Neutrophil (primary cell): ENCODE measurements at regions not wholly inside any gene's neighbourhood (a gene's known extent, or its start where the extent isn't known, plus 50 kb on each side); places are given as distances from the start of the nearest gene placed in this dataset.

ENCODE experiments used
- H3K27ac ChIP-seq: fragments of 200-600 bp; sonication (generic); 2 replicates; pipeline ENCODE4 v1.5.1; 2016; ENCODE audit warnings: mild to moderate bottlenecking, moderate library complexity
- H3K27me3 ChIP-seq: fragments of 200-600 bp; sonication (generic); 2 replicates; pipeline ENCODE4 v1.6.0; 2016; ENCODE audit warnings: mild to moderate bottlenecking
- H3K36me3 ChIP-seq: fragments of 200-600 bp; sonication (generic); 2 replicates; pipeline ENCODE4 v1.5.1; 2017
- H3K4me1 ChIP-seq, 2 experiments: fragments of 200-600 bp in 1 of 2; sonication (generic) in 1 of 2; 1 replicate in 1 of 2; 2 replicates in 1 of 2; pipeline versions ENCODE4 v1.5.1 to v1.6.1; 2013 to 2016; ENCODE audit warnings: low read depth in 1 of 2, low read length in 1 of 2, mild to moderate bottlenecking in 1 of 2, moderate library complexity in 1 of 2; ENCODE audit not compliant: control insufficient read depth in 1 of 2, insufficient read depth in 1 of 2
- H3K4me3 ChIP-seq, 2 experiments: fragments of 200-600 bp in 1 of 2; sonication (generic) in 1 of 2; 1 replicate in 1 of 2; 2 replicates in 1 of 2; pipeline ENCODE4 v1.5.1; 2013 to 2016; ENCODE audit warnings: low read depth in 1 of 2, low read length in 1 of 2, mild to moderate bottlenecking in 1 of 2, moderate library complexity in 1 of 2
- H3K9me3 ChIP-seq: fragments of 200-600 bp; sonication (generic); 2 replicates; pipeline ENCODE4 v1.5.1; 2016
- TF ChIP-seq, protein P1 (sequence below): fragments of 200-600 bp; sonication (generic); IDR thresholded peaks from 2 replicates; pipeline ENCODE4 v1.5.1; 2016; ENCODE audit warnings: antibody characterized with exemption

DNA sequence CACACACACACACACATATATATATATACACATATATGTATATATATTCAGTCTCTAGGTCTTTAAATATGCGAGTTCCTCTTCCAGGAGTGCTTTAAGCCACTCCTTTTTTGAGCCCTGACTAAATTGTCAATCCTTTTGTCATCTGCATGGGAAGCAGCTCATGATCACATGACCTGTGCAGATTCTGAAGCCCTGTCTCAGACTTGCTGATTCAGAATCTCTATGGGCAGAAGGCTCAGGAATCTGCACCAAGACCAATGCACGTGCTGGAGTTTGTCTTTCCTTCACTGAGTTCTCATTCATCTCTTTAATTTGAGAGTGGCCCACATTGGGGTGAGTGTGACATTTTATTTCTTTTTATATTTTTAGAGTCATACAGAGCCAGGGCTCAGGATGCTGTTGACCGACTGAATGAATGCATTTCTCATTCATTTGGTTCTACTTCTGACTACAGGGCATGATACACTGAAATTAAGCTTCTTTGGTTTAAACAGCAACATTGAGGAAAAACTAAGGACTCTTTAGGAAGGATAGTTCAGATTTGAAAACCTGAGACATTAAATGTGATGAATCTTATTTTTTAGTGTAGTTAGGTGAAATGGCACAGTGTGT is 307.5 kb downstream of the EDEM1 start:
- Histone ChIP-seq H3K9me3 (no peaks in the 10 kb centered on the region), H3K27ac (no peak overlapping the region), H3K27me3 (no peaks in the 10 kb centered on the region), H3K4me3 (no peak overlapping the region), H3K4me1 (no peaks in the 10 kb centered on the region), H3K36me3 (no peaks in the 10 kb centered on the region)
- TF ChIP-seq, protein P1, sequence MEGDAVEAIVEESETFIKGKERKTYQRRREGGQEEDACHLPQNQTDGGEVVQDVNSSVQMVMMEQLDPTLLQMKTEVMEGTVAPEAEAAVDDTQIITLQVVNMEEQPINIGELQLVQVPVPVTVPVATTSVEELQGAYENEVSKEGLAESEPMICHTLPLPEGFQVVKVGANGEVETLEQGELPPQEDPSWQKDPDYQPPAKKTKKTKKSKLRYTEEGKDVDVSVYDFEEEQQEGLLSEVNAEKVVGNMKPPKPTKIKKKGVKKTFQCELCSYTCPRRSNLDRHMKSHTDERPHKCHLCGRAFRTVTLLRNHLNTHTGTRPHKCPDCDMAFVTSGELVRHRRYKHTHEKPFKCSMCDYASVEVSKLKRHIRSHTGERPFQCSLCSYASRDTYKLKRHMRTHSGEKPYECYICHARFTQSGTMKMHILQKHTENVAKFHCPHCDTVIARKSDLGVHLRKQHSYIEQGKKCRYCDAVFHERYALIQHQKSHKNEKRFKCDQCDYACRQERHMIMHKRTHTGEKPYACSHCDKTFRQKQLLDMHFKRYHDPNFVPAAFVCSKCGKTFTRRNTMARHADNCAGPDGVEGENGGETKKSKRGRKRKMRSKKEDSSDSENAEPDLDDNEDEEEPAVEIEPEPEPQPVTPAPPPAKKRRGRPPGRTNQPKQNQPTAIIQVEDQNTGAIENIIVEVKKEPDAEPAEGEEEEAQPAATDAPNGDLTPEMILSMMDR = no peak

DNA sequence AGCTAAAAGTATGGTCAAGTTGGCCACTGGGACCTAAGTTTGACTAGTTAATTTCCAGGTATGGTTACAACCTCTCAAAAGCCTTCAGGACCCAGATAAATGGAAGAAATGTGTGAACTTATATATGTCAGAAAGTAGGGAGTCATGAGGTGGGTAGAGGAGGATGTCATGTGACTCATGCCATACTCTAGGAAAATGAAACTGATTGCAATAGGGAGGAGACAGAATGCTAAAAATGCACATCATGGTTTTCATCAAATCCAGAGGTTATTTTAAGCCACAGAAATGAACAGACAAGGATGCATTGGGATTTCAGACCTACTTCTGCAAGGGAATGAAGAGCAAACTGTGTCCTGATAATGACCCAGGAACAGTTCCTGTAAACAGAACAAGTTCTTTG is 310.0 kb downstream of the EDEM1 start:
- Histone ChIP-seq H3K36me3 (no peaks in the 10 kb centered on the region), H3K9me3 (no peaks in the 10 kb centered on the region), H3K4me3 (no peak overlapping the region), H3K27ac (no peak overlapping the region), H3K4me1 (no peaks in the 10 kb centered on the region), H3K27me3 (no peaks in the 10 kb centered on the region)
- TF ChIP-seq, protein P1 = no peak

DNA sequence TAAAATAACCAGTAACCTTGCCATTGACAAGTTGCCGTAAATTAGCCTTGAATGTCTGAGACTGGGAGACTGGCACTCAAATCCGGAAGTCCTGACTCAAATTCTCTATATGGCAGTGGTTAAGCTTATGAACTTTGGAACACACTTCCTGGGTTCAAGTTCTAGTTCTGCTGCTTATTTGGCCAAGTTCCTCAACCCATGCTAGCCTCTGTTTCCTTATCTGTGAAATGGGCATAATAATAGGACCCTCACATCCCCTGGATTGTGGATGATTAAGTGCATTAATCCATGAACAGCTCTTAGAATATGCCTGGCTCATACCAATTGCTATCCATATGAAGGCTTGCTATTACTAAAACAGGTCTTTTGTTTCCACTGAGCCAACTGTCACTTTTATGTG is 311.5 kb downstream of the EDEM1 start:
- TF ChIP-seq, protein P1 = no peak

DNA sequence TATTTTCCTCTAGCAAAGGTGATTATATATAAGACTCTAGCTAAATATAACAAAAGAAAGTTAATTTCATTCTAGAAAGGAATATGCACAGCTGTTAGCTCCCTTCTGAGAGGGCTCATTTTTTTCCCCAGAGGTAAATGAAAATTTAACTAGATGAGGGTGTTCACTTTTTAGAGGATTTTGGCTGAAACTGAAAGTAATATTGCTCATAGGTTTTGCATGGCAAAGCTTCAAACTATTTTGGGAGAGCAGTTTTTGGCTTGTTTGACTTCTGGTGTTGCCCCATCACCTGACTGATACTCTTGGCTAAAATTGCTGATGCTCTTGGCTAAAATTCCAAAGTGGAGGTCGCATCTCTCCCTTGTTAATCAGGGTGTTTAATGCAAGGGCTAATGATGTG is 311.9 kb downstream of the EDEM1 start:
- Histone ChIP-seq H3K27me3 (no peaks in the 10 kb centered on the region), H3K4me3 (no peak overlapping the region), H3K27ac (no peak overlapping the region), H3K9me3 (no peaks in the 10 kb centered on the region), H3K4me1 (no peaks in the 10 kb centered on the region), H3K36me3 (no peaks in the 10 kb centered on the region)
- TF ChIP-seq, protein P1 = no peak

More for the DNA sequence above, 311.5 kb downstream of the EDEM1 start:
- Histone ChIP-seq H3K36me3 (no peaks in the 10 kb centered on the region), H3K27me3 (no peaks in the 10 kb centered on the region), H3K4me1 (no peaks in the 10 kb centered on the region), H3K9me3 (no peaks in the 10 kb centered on the region), H3K4me3 (no peak overlapping the region), H3K27ac (no peak overlapping the region)

DNA sequence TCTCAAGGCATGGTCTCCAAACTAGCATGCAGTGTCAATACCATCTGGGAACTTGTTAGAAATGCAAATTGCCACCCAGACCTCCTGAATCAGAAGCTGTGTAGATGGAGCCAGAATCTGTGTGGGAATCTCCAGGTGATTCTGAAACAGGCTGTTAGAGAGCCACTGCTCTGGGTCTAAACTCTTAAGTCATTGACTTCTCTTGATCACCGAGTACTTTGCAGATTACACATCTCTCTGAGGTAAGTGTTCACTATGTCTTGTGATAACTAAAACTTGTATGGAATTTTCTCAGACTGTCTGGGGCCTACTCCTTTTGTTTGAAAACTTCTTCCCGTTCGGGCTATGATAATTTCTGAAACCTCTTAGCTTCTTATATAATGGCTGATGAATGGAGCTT is 315.6 kb downstream of the EDEM1 start:
- no peaks in the 10 kb centered on the region for H3K4me1 ChIP-seq
- H3K4me3 ChIP-seq = no peak overlapping the region

More for the DNA sequence above, 315.6 kb downstream of the EDEM1 start:
- TF ChIP-seq, protein P1 = no peak
- Histone ChIP-seq H3K36me3 (no peaks in the 10 kb centered on the region), H3K27me3 (no peaks in the 10 kb centered on the region), H3K9me3 (no peaks in the 10 kb centered on the region), H3K27ac (no peak overlapping the region)
